Adrenal gland (tissue), 9 donors: ENCODE measurements at regions not wholly inside any gene's neighbourhood (a gene's known extent, or its start where the extent isn't known, plus 50 kb on each side); places are given as distances from the start of the nearest gene placed in this dataset.
"Not testable (repeated sequence)": the region's sequence is repeated elsewhere in the genome, so short reads cannot be mapped to it uniquely, and the experiment has no call there.

Experiments used
- DNase-seq, 7 donors: peaks; one replicate each; pipeline ENCODE4 v3.0.0-alpha.2; 2019 to 2020
- H3K27ac ChIP-seq, 5 donors: fragments of 200-600 bp; sonication (generic) in 4 of 5; 1 replicate in 3 of 5; 2 replicates in 2 of 5; pipeline versions ENCODE4 v1.5.1 to v1.8.0; 2016 to 2020; ENCODE audit warnings: mild to moderate bottlenecking in 1 of 5
- H3K27me3 ChIP-seq: fragments of 200-600 bp; 2 replicates; pipeline ENCODE4 v1.8.0; 2021
- H3K36me3 ChIP-seq, 2 donors: fragments of 200-600 bp; replicated peaks in 1 of 2; 1 replicate in 1 of 2; 2 replicates in 1 of 2; pipeline versions ENCODE4 v1.5.1 to v1.8.0; 2018 to 2022
- H3K4me1 ChIP-seq, 2 donors: fragments of 200-600 bp; replicated peaks in 1 of 2; 1 replicate in 1 of 2; 2 replicates in 1 of 2; pipeline versions ENCODE4 v1.5.1 to v1.8.0; 2018 to 2021
- H3K4me3 ChIP-seq, 4 donors: fragments of 200-600 bp; sonication (generic) in 3 of 4; one replicate each; pipeline ENCODE4 v1.5.1; 2016 to 2018
- H3K9me3 ChIP-seq, 3 donors: fragments of 200-600 bp; sonication (generic) in 1 of 3; replicated peaks in 1 of 3; 1 replicate in 2 of 3; 2 replicates in 1 of 3; pipeline versions ENCODE4 v1.5.1 to v1.8.0; 2016 to 2021
- CTCF ChIP-seq, 6 experiments: fragments of 450-650 bp in 4 of 6; fragments of 200-600 bp in 2 of 6; sonication (generic) in 1 of 6; IDR thresholded peaks; 1 replicate in 5 of 6; 2 replicates in 1 of 6; pipeline versions ENCODE4 v1.5.1 to v1.8.0; 2016 to 2021; ENCODE audit warnings: antibody characterized with exemption in 6 of 6, mild to moderate bottlenecking in 2 of 6, moderate library complexity in 1 of 6
- POLR2A ChIP-seq, 2 donors: fragments of 450-650 bp; IDR thresholded peaks; one replicate each; pipeline ENCODE4 v1.6.1; 2017; ENCODE audit warnings: antibody characterized with exemption in 2 of 2, mild to moderate bottlenecking in 2 of 2, moderate library complexity in 1 of 2
- WGBS, 4 donors: extraction: QIAGEN DNeasy Blood & Tissue Kit in 2 of 4; methylation state at CpG; one replicate each; pipeline versions ENCODE4 v1.1.5 to v1.1.7; 2013 to 2017; 5-methylcytosine and 5-hydroxymethylcytosine counted together
- intact Hi-C, 2 donors: fragments of 100-400 bp; cut with DNase I; formaldehyde crosslinking; loops; one replicate each; pipeline versions ENCODE4 v1.14.1 to v1.15.0; 2022 to 2023
- donor health status: healthy with polysubstance abuse.
- donor health status: Bipolar disorder and iron deficiency.
- donor health status: DM: yes; HTN: yes; CAD: no.
- donor health status: DM: no; HTN: no; CAD: no.
- donor health status: DM: no; HTN: no; CAD: no.

GRCh38 chr5:29208024-29208423, 1985.5 kb upstream of the CDH6 start:
- H3K36me3 ChIP-seq = no peaks in the 10 kb centered on the region
- H3K27me3 ChIP-seq = no peaks in the 10 kb centered on the region
- H3K9me3 ChIP-seq = no peaks in the 10 kb centered on the region
- no peaks in the 10 kb centered on the region for H3K4me1 ChIP-seq
- DNase-seq = no peak
- H3K4me3 ChIP-seq = no peak overlapping the region
- TF ChIP-seq POLR2A (IDR thresholded peaks at IDR 0.05) (no peak), CTCF (IDR thresholded peaks at IDR 0.05) (no peak)
- intact Hi-C loops = no loop called here
- H3K27ac ChIP-seq = no peak overlapping the region

- H3K4me1 ChIP-seq = no peaks in the 10 kb centered on the region
- peaks cover 0 to 8% (median 0%) of the 10 kb centered on the region in 3 donors for H3K9me3 ChIP-seq
- no peak overlapping the region for H3K4me3 ChIP-seq
- no peaks in the 10 kb centered on the region for H3K36me3 ChIP-seq
- H3K27me3 ChIP-seq = no peaks in the 10 kb centered on the region
- no peak for TF ChIP-seq CTCF (IDR thresholded peaks at IDR 0.05)
- no peak for TF ChIP-seq POLR2A (IDR thresholded peaks at IDR 0.05)
- no peak overlapping the region for H3K27ac ChIP-seq
- intact Hi-C loops = no loop called here
- no peak for DNase-seq
These were observed 1990.4 kb upstream of the CDH6 start for GRCh38 chr5:29203049-29203448.

- no peak overlapping the region for H3K4me3 ChIP-seq
- intact Hi-C loops = no loop called here
- peaks cover 0 to 8% (median 0%) of the 10 kb centered on the region in 3 donors for H3K9me3 ChIP-seq
- TF ChIP-seq CTCF (IDR thresholded peaks at IDR 0.05) (no peak), POLR2A (IDR thresholded peaks at IDR 0.05) (no peak)
- no peaks in the 10 kb centered on the region for H3K27me3 ChIP-seq
- H3K36me3 ChIP-seq = no peaks in the 10 kb centered on the region
- no peaks in the 10 kb centered on the region for H3K4me1 ChIP-seq
- no peak overlapping the region for H3K27ac ChIP-seq
- WGBS, 4 donors = 44 to 62% (median 52%) methylated on average over 2 of the region's 2 CpGs
- no peak for DNase-seq
These were observed 1995.6 kb upstream of the CDH6 start for GRCh38 chr5:29197631-29198454.

- Histone ChIP-seq H3K27ac (no peak overlapping the region), H3K36me3 (no peaks in the 10 kb centered on the region), H3K27me3 (no peaks in the 10 kb centered on the region), H3K4me3 (no peak overlapping the region), H3K9me3 (no peaks in the 10 kb centered on the region), H3K4me1 (no peaks in the 10 kb centered on the region)
- WGBS, 4 donors = 44 to 48% (median 45%) methylated on average over 1 of the region's 1 CpG
- intact Hi-C loops = no loop called here
- TF ChIP-seq POLR2A (IDR thresholded peaks at IDR 0.05) = no peak
- no peak for TF ChIP-seq CTCF (IDR thresholded peaks at IDR 0.05)
- DNase-seq = no peak
These were observed 1999.5 kb upstream of the CDH6 start for GRCh38 chr5:29193972-29194371.

- H3K27ac ChIP-seq, DNase-seq, H3K9me3 ChIP-seq, H3K27me3 ChIP-seq, H3K4me3 ChIP-seq, intact Hi-C loops, H3K36me3 ChIP-seq, H3K4me1 ChIP-seq: not testable (repeated sequence)
- WGBS, 4 donors = 64 to 90% (median 67%) methylated on average over 14 to 26 of the region's 28 CpGs
These were observed 2002.0 kb upstream of the CDH6 start for GRCh38 chr5:29191269-29192048.

- H3K27ac ChIP-seq, intact Hi-C loops, H3K36me3 ChIP-seq, H3K4me3 ChIP-seq, H3K27me3 ChIP-seq, H3K9me3 ChIP-seq, DNase-seq, H3K4me1 ChIP-seq: not testable (repeated sequence)
- WGBS, 4 donors = 52 to 83% (median 57%) methylated on average over 1 of the region's 1 CpG
These were observed 2003.1 kb upstream of the CDH6 start for GRCh38 chr5:29190398-29190797.

GRCh38 chr5:29186380-29186779, 2007.1 kb upstream of the CDH6 start:
- H3K4me3 ChIP-seq, DNase-seq, H3K4me1 ChIP-seq, H3K36me3 ChIP-seq, H3K27ac ChIP-seq, H3K9me3 ChIP-seq, intact Hi-C loops, H3K27me3 ChIP-seq: not testable (repeated sequence)
- WGBS, 4 donors = 48 to 87% (median 81%) methylated on average over 1 to 5 of the region's 5 CpGs
